ENCODE measurements at regions not wholly inside any gene's neighbourhood (a gene's known extent, or its start where the extent isn't known, plus 50 kb on each side); places are given as distances from the start of the nearest gene placed in this dataset.
"Not testable (repeated sequence)": the region's sequence is repeated elsewhere in the genome, so short reads cannot be mapped to it uniquely, and the experiment has no call there.

DNA sequence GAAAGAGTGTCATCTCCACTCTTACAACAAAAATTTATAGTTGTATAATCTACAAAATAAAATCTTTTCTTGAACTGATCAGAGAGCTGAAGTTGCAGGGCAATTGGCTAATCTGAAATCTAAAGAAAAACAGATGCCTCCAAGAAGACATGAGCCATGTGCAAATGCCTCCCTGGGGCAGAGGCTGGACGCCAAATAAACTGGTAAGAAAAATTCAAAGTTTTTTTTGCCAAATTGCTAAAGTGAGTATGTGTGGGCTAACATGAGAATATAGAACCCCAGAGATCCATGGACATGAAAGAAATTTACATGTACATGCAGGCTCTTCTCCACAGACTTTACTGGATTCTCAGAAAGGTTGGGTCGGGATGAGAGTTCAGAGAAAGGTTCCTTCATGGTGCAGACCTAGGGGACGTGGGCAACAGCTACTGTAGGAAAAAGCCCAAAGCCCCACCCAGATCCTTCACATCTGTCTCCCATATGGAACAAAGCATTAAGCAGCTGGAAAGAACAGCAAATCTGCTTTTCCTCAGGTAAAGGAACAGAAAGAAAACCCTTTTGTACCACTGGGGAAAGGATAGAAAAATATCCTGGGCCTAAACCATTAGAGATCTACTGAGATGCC, 90.5 kb upstream of the SIRPG start:
- no peak for DNase-seq

- DNase-seq: not testable (repeated sequence)
Observed at GRCh38 chr20:1742049-1742434, 84.5 kb upstream of the SIRPG start.

GRCh38 chr20:1741309-1742048, 83.9 kb upstream of the SIRPG start:
- no peak for DNase-seq

DNA sequence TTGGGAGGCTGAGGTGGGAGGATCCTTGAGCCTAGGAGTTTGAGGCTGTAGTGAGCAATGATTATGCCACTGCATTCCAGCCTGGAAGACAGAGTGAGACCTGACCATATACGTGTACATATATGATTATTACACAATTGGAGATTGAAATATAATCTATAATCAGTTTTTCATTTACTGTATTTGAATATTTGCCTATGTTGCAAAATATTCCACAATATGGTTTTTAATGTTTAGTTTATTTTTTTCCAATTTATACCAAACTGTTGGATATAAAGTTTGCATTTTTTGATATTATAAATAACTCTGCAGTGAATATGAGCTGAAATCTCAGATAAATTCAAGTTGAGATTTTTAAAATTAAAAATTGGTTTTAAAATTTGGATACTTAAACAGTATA, 79.6 kb upstream of the SIRPG start:
- no peak for DNase-seq

DNA sequence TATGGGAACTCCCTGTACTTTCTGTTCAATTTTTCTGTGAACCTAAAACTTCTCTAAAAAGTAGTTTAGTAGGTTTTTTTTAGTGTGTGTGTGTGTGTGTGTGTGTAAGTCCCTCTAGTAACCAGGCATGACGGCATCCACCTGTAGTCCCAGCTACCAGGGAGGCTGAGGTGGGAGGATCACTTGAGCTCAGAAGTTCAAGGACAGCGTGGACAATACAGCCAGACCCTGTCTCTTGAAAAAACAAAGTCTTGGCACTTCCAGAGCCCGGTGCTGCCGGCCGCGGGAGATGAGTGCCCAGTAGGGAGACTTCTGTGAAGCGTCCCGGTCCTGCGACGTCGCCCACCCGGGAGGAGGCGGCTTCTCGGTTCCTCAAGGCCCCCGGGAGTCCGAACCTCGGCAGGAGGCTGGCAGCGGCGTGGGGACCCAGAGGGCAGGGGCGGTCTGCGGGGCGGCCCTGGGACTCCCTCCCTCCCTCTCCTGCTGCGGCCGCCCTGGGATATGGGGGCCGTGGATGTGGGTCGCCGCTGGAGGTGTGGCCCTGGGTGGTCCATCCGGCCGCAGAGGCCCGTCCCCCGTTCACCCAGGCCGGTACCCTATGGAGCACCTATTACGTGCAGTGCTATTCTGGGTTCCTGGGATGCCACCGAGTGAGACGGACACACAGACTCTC, 78.0 kb upstream of the SIRPG start:
- DNase-seq: no peak

GRCh38 chr20:1734269-1734858, 76.8 kb upstream of the SIRPG start:
- no peak for DNase-seq

DNA sequence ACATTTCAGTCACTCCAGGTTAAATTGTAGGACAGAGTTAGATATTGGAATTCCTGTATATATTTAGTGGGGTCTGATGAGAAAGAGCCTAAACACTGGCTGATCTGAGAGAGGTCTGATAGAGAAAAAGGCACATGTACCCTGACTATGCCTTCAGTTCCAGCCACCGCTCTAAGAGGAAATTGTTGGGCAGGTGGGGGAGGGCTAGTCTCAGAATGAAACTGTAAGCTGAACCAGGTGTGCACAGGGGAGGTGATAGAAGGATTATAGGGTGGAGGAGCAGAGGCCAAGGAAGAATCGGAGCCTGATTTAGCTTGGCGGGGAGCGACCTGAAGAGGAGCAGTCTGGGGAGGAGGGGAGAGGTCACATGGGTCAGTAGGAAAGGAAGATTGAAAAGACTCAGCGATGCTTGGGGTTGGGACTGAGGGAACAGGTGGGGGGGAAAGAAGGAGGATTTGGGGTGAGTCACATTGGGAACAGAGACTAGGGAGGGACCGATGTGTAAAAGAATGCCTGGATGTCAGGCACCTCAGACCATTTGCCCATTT, 74.3 kb upstream of the SIRPG start:
- not testable (repeated sequence) for DNase-seq

- not testable (repeated sequence) for DNase-seq
Observed at GRCh38 chr20:1730981-1731711, 73.6 kb upstream of the SIRPG start.

DNA sequence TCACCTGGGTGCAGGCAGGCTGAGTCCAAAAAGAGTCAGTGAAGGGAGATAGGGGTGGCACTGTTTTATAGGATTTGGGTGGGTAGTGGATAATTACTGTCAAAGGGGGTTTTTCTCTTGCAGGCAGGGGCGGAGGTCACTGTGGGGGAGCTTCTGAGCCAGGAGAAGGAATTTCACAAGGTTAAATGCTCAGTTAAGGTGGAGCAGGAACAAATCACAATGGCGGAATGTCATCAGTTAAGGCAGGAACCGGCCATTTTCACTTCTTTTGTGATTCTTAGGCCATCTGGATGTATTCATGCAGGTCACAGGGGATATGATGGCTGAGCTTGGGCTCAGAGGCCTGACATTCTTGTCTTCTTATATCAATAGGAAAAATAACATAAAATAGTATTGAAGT, 69.7 kb upstream of the SIRPG start:
- DNase-seq: not testable (repeated sequence)

GRCh38 chr20:1724901-1725300, 67.3 kb upstream of the SIRPG start:
- DNase-seq: no peak

DNA sequence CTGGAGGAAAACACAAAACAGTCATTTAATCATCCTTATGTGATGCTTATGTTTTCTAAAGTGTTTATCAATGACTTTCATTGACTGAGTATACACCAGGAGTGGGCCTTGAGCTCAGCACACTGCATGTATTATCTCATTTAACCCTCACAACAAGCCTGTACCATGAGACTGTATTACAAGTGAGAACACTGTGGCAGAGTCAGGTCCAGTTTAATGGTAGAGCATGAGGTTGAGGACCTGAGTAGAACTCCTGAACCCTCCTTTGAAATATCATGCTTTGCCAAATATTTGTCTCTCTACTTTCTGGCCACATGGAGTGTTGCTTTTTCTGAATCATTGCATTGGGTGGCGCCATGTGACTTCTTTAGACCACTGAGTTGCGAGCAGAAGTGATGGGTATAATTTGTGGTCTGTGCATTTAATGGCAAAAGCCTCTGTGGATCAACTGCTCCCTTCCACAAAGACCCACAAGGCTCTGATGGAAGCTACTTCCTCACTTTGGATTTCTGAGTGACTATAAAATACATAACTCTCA, 65.0 kb upstream of the SIRPG start:
- no peak for DNase-seq

DNA sequence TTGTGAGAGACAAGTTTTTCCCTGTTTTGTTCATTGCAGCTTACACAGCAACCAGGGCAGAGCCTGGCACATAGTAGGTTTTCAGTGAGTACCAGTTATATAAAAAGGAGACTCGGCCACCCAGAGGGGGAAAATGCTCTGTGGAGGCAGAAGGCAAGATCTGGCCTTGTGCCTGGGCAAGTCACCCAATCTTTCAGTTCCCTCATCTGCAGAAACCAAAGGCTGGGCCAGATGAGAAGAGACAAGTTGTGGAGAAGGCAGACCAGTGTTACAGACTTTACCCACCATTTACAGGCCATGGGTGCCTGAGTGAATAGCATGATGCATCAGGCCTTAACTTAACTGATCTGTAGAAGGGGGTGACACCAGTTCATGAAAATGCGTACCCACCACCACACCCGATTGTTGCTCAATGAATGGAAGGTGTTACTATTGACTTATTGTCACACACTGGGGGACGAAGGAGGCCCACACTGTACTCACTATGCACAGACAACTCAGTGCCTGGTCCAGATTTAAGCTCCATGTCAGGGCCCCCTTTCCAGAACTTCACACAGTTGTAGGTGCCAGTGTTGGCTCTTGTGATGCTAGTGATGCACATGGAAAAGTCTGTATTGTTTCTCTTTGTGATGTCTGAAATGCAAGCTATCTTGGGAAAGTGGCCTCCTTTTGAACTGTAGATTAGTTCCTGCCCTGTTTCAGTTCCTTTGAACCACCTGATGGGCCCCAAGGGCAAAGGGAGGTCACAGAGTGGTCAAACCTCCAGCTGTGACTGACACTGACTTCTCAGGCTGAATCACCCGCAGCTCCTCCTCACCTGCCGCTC, 64.3 kb upstream of the SIRPG start:
- DNase-seq: no peak

- no peak for DNase-seq
Observed at GRCh38 chr20:1720845-1721475, 63.4 kb upstream of the SIRPG start.

- no peak for DNase-seq
Observed at GRCh38 chr20:1720226-1720625, 62.6 kb upstream of the SIRPG start.

- no peak for DNase-seq
Observed at GRCh38 chr20:1718604-1719384, 61.2 kb upstream of the SIRPG start.

DNA sequence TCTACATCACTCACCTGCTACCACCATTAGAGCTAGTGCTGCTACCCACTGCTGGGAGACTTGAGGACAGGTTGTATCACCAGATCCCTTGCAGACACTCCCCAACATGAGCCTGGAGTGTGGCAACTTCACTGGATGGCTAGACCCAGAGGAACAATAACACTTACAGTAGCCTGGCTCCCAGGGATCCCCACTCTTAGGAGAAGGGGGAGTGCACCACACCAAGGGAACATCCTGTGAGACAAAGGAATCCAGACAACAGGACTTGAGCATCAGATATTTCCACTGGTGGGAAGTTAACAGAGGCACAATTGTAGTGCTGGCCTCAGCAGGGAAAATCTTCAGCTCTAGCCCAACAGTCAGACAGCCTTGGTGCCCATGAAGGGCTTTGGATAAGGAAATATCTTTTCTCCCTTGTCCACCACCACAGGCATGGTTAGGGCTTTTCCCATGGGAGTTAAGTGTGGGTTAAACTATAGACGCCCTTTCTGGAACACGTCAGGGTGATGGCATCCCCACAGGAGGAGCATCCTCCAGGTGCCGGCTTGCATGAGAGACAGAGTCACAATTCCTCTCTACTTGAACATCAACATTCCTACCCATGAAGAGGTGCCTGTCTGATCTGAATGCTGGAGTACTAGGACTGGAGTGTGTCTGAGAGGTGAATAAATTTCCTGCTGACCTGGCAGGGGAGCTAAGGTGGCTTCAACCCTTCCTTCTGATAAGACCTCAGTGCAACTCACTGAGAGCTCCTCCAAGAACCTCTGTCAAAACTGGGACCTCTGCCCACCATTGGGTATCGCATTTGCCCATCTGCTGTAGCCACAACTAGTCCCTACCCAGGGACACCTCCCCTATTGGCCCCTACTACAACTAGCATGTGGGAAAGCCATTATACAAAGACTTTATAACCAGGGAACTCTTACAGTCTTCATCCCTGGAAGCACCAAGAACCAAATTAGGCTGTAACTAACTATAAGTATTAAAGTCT, 55.4 kb upstream of the SIRPG start:
- no peak for DNase-seq

DNA sequence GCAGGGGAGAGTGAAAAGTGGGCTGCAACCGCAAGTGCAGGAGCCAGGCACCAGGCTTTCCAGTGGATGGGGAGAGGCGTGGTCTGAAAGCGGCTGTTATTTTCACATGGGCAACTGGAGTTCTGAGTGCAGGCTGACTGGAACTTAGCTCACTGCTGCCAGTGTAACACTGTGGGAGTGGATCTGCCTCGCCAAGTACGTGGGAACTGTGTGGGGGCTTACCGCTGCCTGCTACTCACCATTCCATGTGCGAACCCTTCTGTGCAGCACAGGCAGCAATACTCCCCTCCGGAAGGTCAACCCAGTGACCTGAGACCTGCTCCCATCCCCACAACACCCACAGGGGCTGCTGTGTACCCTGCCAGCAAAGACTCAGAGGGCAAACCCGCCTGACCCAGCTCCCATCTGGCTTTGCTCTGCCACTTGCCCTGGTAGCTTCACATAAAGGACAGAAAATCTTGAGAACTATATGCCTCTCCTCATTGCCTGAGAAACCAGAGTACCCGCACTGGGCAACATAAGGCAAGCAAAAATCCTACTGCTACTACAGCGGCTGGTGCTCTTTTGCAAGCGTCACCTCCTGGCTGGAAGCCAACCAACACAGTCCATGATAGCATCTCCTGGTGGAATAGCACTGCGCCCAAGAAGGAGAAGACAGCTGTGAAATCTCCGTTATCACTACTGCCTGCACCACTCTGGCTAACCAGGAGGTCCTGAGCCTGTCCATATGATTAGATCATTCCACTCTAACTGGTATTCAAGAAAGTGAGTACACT, 54.4 kb upstream of the SIRPG start:
- DNase-seq: no peak

GRCh38 chr20:1711266-1711665, 53.7 kb upstream of the SIRPG start:
- DNase-seq: no peak

Data from NCI-H1092 treated with DMSO at 0.1 percent for 48 hours (cell line).